GM10266 (cell line): ENCODE measurements at regions not wholly inside any gene's neighbourhood (a gene's known extent, or its start where the extent isn't known, plus 50 kb on each side); places are given as distances from the start of the nearest gene placed in this dataset.

Source experiments
- DNase-seq: peaks from one replicate; pipeline ENCODE4 v3.0.0; 2012; ENCODE audit errors: extremely low spot score
- CTCF ChIP-seq: IDR thresholded peaks from 2 replicates; pipeline ENCODE4 v1.5.1; 2012; ENCODE audit warnings: mild to moderate bottlenecking, low read depth; ENCODE audit not compliant: control insufficient read depth, insufficient read depth; ENCODE audit errors: missing control alignments

DNA sequence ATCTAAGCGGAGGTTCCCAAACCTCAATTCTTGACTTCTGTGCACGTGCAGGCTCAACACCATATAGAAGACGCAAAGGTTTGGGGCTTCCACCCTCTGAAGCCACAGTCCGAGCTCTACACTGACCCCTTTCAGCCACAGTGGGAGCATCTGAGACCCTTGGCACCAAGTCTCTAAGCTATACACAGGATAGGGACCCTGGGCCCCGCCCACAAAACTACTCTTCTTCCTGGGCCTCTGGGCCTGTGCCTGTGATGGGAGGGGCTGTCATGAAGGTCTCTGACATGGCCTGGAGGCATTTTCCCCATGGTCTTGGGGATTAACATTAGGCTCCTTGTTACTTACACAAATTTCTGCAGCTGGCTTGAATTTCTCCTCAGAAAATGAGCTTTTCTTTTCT lies 1374.1 kb upstream of the NXPH2 start:
- TF ChIP-seq CTCF, result no peak
- DNase-seq, result no peak

- no peak for TF ChIP-seq CTCF
- no peak for DNase-seq
These were observed 1364.4 kb upstream of the NXPH2 start for GRCh38 chr2:140144611-140145010.

DNA sequence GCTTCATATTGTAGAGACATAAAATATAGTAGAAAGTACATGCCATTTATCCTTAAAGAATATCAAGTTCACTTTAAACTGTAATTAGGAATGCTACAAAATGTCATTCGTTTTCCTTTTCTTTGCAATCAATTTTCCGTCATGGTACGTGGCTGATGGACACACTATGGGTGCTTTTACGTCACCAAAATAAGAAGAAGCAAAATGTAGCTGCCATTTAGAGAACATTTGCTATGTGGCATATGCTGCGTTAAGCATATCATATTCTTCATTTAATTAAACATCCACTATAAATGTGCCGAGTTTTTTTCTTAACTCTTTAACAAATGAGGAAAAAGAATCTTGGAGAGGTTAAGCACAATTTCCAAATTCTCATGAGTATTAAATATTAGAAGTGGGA lies 1358.5 kb upstream of the NXPH2 start:
- TF ChIP-seq CTCF, result no peak
- DNase-seq, result no peak

GRCh38 chr2:140136861-140137260 lies 1356.7 kb upstream of the NXPH2 start:
- no peak for DNase-seq
- no peak for TF ChIP-seq CTCF

DNA sequence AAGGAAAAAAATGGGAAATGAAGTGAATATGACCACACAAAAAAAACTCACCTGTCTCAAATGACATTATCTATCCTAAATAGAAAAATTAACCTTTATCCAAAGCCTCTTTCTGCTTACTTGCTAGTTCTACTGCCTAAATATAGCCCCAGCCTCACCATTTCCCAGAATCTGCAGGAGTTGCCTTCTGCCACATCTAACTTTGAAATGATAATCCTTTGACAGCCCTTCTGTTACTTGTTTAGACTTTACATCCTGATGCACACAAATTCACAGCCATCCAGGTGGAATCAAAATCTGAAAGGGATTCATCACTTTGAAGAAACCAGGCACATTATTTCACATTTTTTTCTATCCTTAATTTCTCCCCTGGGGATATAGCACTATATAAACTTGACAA lies 1356.2 kb upstream of the NXPH2 start:
- no peak for TF ChIP-seq CTCF
- DNase-seq, result no peak

- DNase-seq, result no peak
- TF ChIP-seq CTCF, result no peak
These were observed 1348.7 kb upstream of the NXPH2 start for GRCh38 chr2:140128909-140129308.

- no peak for TF ChIP-seq CTCF
- no peak for DNase-seq
These were observed 1341.8 kb upstream of the NXPH2 start for GRCh38 chr2:140122001-140122400.
